ENCODE measurements at regions not wholly inside any gene's neighbourhood (a gene's known extent, or its start where the extent isn't known, plus 50 kb on each side); places are given as distances from the start of the nearest gene placed in this dataset.

GRCh38 chr7:156222611-156223010 is 410.3 kb upstream of the SHH start:
- no peak for DNase-seq (ENCODE audit: low read depth)

GRCh38 chr7:156222151-156222550 is 409.9 kb upstream of the SHH start:
- DNase-seq (ENCODE audit: low read depth): no peak

GRCh38 chr7:156220701-156221100 is 408.4 kb upstream of the SHH start:
- DNase-seq (ENCODE audit: low read depth): no peak

- no peak for DNase-seq (ENCODE audit: low read depth)
These were observed 407.9 kb upstream of the SHH start for GRCh38 chr7:156220078-156220605.

- no peak for DNase-seq (ENCODE audit: low read depth)
These were observed 407.2 kb upstream of the SHH start for GRCh38 chr7:156219307-156220077.

GRCh38 chr7:156218544-156219306 is 406.5 kb upstream of the SHH start:
- no peak for DNase-seq (ENCODE audit: low read depth)

GRCh38 chr7:156217803-156218202 is 405.5 kb upstream of the SHH start:
- no peak for DNase-seq (ENCODE audit: low read depth)

- no peak for DNase-seq (ENCODE audit: low read depth)
These were observed 396.8 kb upstream of the SHH start for GRCh38 chr7:156209087-156209486.

- DNase-seq (ENCODE audit: low read depth): no peak
These were observed 395.0 kb upstream of the SHH start for GRCh38 chr7:156207306-156207705.

- DNase-seq (ENCODE audit: low read depth): no peak
These were observed 393.9 kb upstream of the SHH start for GRCh38 chr7:156206174-156206573.

- DNase-seq (ENCODE audit: low read depth): no peak
These were observed 392.6 kb upstream of the SHH start for GRCh38 chr7:156204820-156205219.

- no peak for DNase-seq (ENCODE audit: low read depth)
These were observed 391.7 kb upstream of the SHH start for GRCh38 chr7:156203923-156204322.

GRCh38 chr7:156198277-156198676 is 386.0 kb upstream of the SHH start:
- DNase-seq (ENCODE audit: low read depth): no peak

- DNase-seq (ENCODE audit: low read depth): no peak
These were observed 384.4 kb upstream of the SHH start for GRCh38 chr7:156196649-156197048.

- no peak for DNase-seq (ENCODE audit: low read depth)
These were observed 383.0 kb upstream of the SHH start for GRCh38 chr7:156195276-156195675.

- DNase-seq (ENCODE audit: low read depth): no peak
These were observed 382.6 kb upstream of the SHH start for GRCh38 chr7:156194813-156195212.

GRCh38 chr7:156192921-156193320 is 380.7 kb upstream of the SHH start:
- DNase-seq (ENCODE audit: low read depth): no peak

- DNase-seq (ENCODE audit: low read depth): no peak
These were observed 378.8 kb upstream of the SHH start for GRCh38 chr7:156191090-156191489.

GRCh38 chr7:156185076-156185475 is 372.8 kb upstream of the SHH start:
- no peak for DNase-seq (ENCODE audit: low read depth)

GRCh38 chr7:156184164-156184563 is 371.9 kb upstream of the SHH start:
- no peak for DNase-seq (ENCODE audit: low read depth)

GRCh38 chr7:156180451-156181229 is 368.4 kb upstream of the SHH start:
- DNase-seq (ENCODE audit: low read depth): no peak

GRCh38 chr7:156179872-156180390 is 367.7 kb upstream of the SHH start:
- no peak for DNase-seq (ENCODE audit: low read depth)
